Liver (tissue), 7 donors: ENCODE measurements at regions not wholly inside any gene's neighbourhood (a gene's known extent, or its start where the extent isn't known, plus 50 kb on each side); places are given as distances from the start of the nearest gene placed in this dataset.
A peak's percentile ranks its signal among the peaks of the same experiment; 100 is the strongest.

ENCODE experiments used
- DNase-seq: peaks from one replicate; pipeline ENCODE4 v3.0.0-alpha.2; 2017; ENCODE audit warnings: low spot score
- H3K27ac ChIP-seq, 2 donors: one replicate each; pipeline ENCODE4 v1.7.0; 2013; ENCODE audit warnings: inconsistent platforms in 2 of 2, low read length in 2 of 2, control low read depth in 1 of 2, low read depth in 1 of 2, mild to moderate bottlenecking in 1 of 2
- H3K27me3 ChIP-seq, 4 donors: one replicate each; pipeline versions ENCODE4 v1.6.1 to v1.7.0; 2013; ENCODE audit warnings: low read length in 3 of 4, inconsistent platforms in 1 of 4, mild to moderate bottlenecking in 1 of 4, moderate library complexity in 1 of 4; ENCODE audit not compliant: control insufficient read depth in 4 of 4, insufficient read depth in 4 of 4
- H3K36me3 ChIP-seq, 4 donors: one replicate each; pipeline versions ENCODE4 v1.6.1 to v1.7.0; 2013; ENCODE audit warnings: low read length in 3 of 4, mild to moderate bottlenecking in 3 of 4, low read depth in 1 of 4, moderate library complexity in 1 of 4; ENCODE audit not compliant: control insufficient read depth in 4 of 4, insufficient read depth in 3 of 4
- H3K4me1 ChIP-seq, 4 donors: one replicate each; pipeline versions ENCODE4 v1.6.1 to v1.7.0; 2013; ENCODE audit warnings: low read length in 3 of 4, mild to moderate bottlenecking in 3 of 4, moderate library complexity in 1 of 4; ENCODE audit not compliant: control insufficient read depth in 4 of 4, insufficient read depth in 4 of 4
- H3K4me3 ChIP-seq, 3 donors: one replicate each; pipeline versions ENCODE4 v1.6.1 to v1.7.0; 2013; ENCODE audit warnings: low read length in 3 of 3, control low read depth in 1 of 3, low read depth in 1 of 3, mild to moderate bottlenecking in 1 of 3
- H3K9ac ChIP-seq, 2 donors: one replicate each; pipeline ENCODE4 v1.7.0; 2013; ENCODE audit warnings: low read length in 2 of 2, mild to moderate bottlenecking in 2 of 2, moderate library complexity in 2 of 2, control low read depth in 1 of 2, low read depth in 1 of 2
- H3K9me3 ChIP-seq, 4 donors: one replicate each; pipeline versions ENCODE4 v1.6.1 to v1.7.0; 2013; ENCODE audit warnings: low read length in 3 of 4; ENCODE audit not compliant: control insufficient read depth in 4 of 4
- CTCF ChIP-seq: fragments of 150-350 bp; IDR thresholded peaks from 2 replicates; pipeline ENCODE4 v1.5.1; 2017; ENCODE audit warnings: improper control_type of control experiment, low read depth, low read length; ENCODE audit not compliant: missing input control
- HNF4A ChIP-seq, 2 donors: conservative IDR thresholded peaks; 2 replicates each; pipeline ENCODE4 v1.6.1; 2016; ENCODE audit warnings: antibody characterized with exemption in 2 of 2, mild to moderate bottlenecking in 2 of 2
- JUND ChIP-seq, 2 donors: IDR thresholded peaks; 2 replicates each; pipeline ENCODE4 v1.6.1; 2016; ENCODE audit warnings: antibody characterized with exemption in 2 of 2
- RXRA ChIP-seq, 2 donors: IDR thresholded peaks; 2 replicates each; pipeline ENCODE4 v1.6.1; 2017 to 2018; ENCODE audit warnings: antibody characterized with exemption in 2 of 2, mild to moderate bottlenecking in 1 of 2
- SP1 ChIP-seq: IDR thresholded peaks from 2 replicates; pipeline ENCODE4 v1.6.1; 2018; ENCODE audit warnings: antibody characterized with exemption, mild to moderate bottlenecking
- TAF1 ChIP-seq: conservative IDR thresholded peaks from 2 replicates; pipeline ENCODE4 v1.6.1; 2016; ENCODE audit warnings: antibody characterized with exemption, mild to moderate bottlenecking
- donor health status: healthy.
- donor health status: healthy.
- donor health status: healthy.
- donor health status: healthy.

- Histone ChIP-seq H3K9ac (peak overlapping the region in 1 of 2 donors; percentile 2), H3K4me3 (peak overlapping the region in 1 of 3 donors; percentile 51), H3K9me3 (no peaks in the 10 kb centered on the region), H3K27ac (peak overlapping the region; percentile 73 to 76), H3K4me1 (peaks cover 2 to 24% (median 3%) of the 10 kb centered on the region in 4 donors), H3K36me3 (no peaks in the 10 kb centered on the region), H3K27me3 (no peaks in the 10 kb centered on the region)
- TF ChIP-seq JUND (IDR thresholded peaks at IDR 0.05) (no peak), RXRA (IDR thresholded peaks at IDR 0.05) (peak; percentile 22 to 29), HNF4A (conservative IDR thresholded peaks at IDR 0.05) (peak; percentile 27 to 48), SP1 (peak; percentile 32), TAF1 (peak; percentile 62), CTCF (no peak)
- DNase-seq, result no peak
Measured at GRCh38 chr6:63521475-63522210, 50.6 kb upstream of the LOC128125822 start.
